ENCODE measurements at regions not wholly inside any gene's neighbourhood (a gene's known extent, or its start where the extent isn't known, plus 50 kb on each side); places are given as distances from the start of the nearest gene placed in this dataset.

DNA sequence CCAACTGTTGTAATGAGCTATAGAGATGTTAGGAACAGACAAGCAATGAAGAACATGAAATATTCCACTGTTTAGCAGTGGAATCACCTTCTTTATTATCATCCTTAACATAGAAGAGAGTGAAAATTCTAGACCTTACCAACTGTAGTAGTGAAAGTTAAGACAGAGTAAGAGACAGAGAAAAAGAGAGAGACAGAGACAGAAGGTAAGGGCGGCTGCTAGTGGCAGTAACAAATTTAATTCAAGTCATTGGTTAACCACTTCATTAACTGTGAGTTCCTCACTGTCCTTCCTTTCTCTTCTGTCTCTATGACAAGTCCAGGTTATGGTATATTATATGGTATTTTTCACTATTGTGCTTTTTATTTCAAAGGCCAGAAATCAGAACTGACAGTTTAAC lies 355.7 kb upstream of the ESRRG start:
- no peak for TF ChIP-seq CTCF (IDR thresholded peaks at IDR 0.05)
- no peak for TF ChIP-seq BHLHE40 (IDR thresholded peaks at IDR 0.05; ENCODE audit: low read depth, low read length)
- TF ChIP-seq, protein P1, sequence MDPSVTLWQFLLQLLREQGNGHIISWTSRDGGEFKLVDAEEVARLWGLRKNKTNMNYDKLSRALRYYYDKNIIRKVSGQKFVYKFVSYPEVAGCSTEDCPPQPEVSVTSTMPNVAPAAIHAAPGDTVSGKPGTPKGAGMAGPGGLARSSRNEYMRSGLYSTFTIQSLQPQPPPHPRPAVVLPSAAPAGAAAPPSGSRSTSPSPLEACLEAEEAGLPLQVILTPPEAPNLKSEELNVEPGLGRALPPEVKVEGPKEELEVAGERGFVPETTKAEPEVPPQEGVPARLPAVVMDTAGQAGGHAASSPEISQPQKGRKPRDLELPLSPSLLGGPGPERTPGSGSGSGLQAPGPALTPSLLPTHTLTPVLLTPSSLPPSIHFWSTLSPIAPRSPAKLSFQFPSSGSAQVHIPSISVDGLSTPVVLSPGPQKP (IDR thresholded peaks at IDR 0.05; ENCODE audit: low read depth, low read length) = no peak
- TF ChIP-seq, protein P2, sequence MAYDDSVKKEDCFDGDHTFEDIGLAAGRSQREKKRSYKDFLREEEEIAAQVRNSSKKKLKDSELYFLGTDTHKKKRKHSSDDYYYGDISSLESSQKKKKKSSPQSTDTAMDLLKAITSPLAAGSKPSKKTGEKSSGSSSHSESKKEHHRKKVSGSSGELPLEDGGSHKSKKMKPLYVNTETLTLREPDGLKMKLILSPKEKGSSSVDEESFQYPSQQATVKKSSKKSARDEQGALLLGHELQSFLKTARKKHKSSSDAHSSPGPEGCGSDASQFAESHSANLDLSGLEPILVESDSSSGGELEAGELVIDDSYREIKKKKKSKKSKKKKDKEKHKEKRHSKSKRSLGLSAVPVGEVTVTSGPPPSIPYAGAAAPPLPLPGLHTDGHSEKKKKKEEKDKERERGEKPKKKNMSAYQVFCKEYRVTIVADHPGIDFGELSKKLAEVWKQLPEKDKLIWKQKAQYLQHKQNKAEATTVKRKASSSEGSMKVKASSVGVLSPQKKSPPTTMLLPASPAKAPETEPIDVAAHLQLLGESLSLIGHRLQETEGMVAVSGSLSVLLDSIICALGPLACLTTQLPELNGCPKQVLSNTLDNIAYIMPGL (CRISPR knock-in tag; IDR thresholded peaks at IDR 0.05; ENCODE audit: borderline replicate concordance) = no peak
- TF ChIP-seq, protein P3, sequence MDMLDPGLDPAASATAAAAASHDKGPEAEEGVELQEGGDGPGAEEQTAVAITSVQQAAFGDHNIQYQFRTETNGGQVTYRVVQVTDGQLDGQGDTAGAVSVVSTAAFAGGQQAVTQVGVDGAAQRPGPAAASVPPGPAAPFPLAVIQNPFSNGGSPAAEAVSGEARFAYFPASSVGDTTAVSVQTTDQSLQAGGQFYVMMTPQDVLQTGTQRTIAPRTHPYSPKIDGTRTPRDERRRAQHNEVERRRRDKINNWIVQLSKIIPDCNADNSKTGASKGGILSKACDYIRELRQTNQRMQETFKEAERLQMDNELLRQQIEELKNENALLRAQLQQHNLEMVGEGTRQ (IDR thresholded peaks at IDR 0.05) = no peak
- TF ChIP-seq KDM1A (IDR thresholded peaks at IDR 0.05; ENCODE audit: low read depth) = no peak

Data from A549 (cell line).